Sigmoid colon (tissue), 6 donors: ENCODE measurements at regions not wholly inside any gene's neighbourhood (a gene's known extent, or its start where the extent isn't known, plus 50 kb on each side); places are given as distances from the start of the nearest gene placed in this dataset.

ENCODE experiments used
- DNase-seq: peaks from one replicate; pipeline ENCODE4 v3.0.0-alpha.2; 2019
- H3K27ac ChIP-seq, 4 donors: fragments of 200-600 bp; sonication (generic); one replicate each; pipeline ENCODE4 v1.5.1; 2016 to 2019; ENCODE audit warnings: mild to moderate bottlenecking in 1 of 4
- H3K27me3 ChIP-seq, 3 donors: fragments of 200-600 bp; sonication (generic); one replicate each; pipeline ENCODE4 v1.5.1; 2019; ENCODE audit warnings: mild to moderate bottlenecking in 1 of 3
- H3K36me3 ChIP-seq, 4 donors: fragments of 200-600 bp; sonication (generic); one replicate each; pipeline ENCODE4 v1.5.1; 2016 to 2019
- H3K4me1 ChIP-seq, 4 donors: fragments of 200-600 bp; sonication (generic); one replicate each; pipeline ENCODE4 v1.5.1; 2017 to 2019
- H3K4me3 ChIP-seq, 4 donors: fragments of 200-600 bp; sonication (generic); one replicate each; pipeline ENCODE4 v1.5.1; 2017 to 2019; ENCODE audit warnings: mild to moderate bottlenecking in 2 of 4, moderate library complexity in 1 of 4
- H3K9me3 ChIP-seq, 4 donors: fragments of 200-600 bp in 3 of 4; sonication (generic) in 3 of 4; one replicate each; pipeline versions ENCODE4 v1.5.1 to v1.6.1; 2013 to 2019
- CTCF ChIP-seq, 4 experiments: fragments of 450-650 bp in 3 of 4; fragments of 200-600 bp in 1 of 4; IDR thresholded peaks; one replicate each; pipeline ENCODE4 v1.5.1; 2016 to 2019; ENCODE audit warnings: antibody characterized with exemption in 4 of 4, mild to moderate bottlenecking in 3 of 4, moderate library complexity in 2 of 4
- EP300 ChIP-seq, 4 donors: sonication (generic); formaldehyde crosslinking; IDR thresholded peaks; one replicate each; pipeline ENCODE4 v1.6.1; 2017; ENCODE audit warnings: antibody characterized with exemption in 4 of 4
- POLR2A ChIP-seq, 2 donors: fragments of 450-650 bp; IDR thresholded peaks; one replicate each; pipeline ENCODE4 v1.6.1; 2016; ENCODE audit warnings: antibody characterized with exemption in 2 of 2, mild to moderate bottlenecking in 2 of 2, moderate library complexity in 2 of 2
- POLR2AphosphoS5 ChIP-seq, 4 donors: sonication (generic); formaldehyde crosslinking; IDR thresholded peaks; one replicate each; pipeline ENCODE4 v1.6.1; 2017; ENCODE audit warnings: antibody characterized with exemption in 4 of 4
- WGBS, 2 donors: extraction: QIAGEN DNeasy Blood & Tissue Kit; methylation state at CpG; one replicate each; pipeline ENCODE4 v1.1.7; 2013; 5-methylcytosine and 5-hydroxymethylcytosine counted together
- intact Hi-C: fragments of 100-400 bp; cut with DNase I; formaldehyde crosslinking; loops from one replicate; pipeline ENCODE4 v1.15.1; 2023
- donor health status: healthy with polysubstance abuse.
- donor health status: healthy.

- no peaks in the 10 kb centered on the region for H3K27me3 ChIP-seq
- intact Hi-C loops: no loop called here
- no peak overlapping the region for H3K27ac ChIP-seq
- H3K4me3 ChIP-seq: no peak overlapping the region
- no peak for DNase-seq
- no peaks in the 10 kb centered on the region for H3K4me1 ChIP-seq
- H3K9me3 ChIP-seq: no peaks in the 10 kb centered on the region
- TF ChIP-seq EP300 (IDR thresholded peaks at IDR 0.05) (no peak), POLR2A (IDR thresholded peaks at IDR 0.05) (no peak), POLR2AphosphoS5 (IDR thresholded peaks at IDR 0.05) (no peak), CTCF (IDR thresholded peaks at IDR 0.05) (no peak)
- H3K36me3 ChIP-seq: no peaks in the 10 kb centered on the region
- WGBS, 2 donors: 34 to 52% methylated on average over 2 of the region's 2 CpGs
Measured at GRCh38 chrX:149372866-149373265, 132.2 kb downstream of the IDS start.

GRCh38 chrX:149371986-149372385 is 133.1 kb downstream of the IDS start:
- H3K27ac ChIP-seq: no peak overlapping the region
- TF ChIP-seq EP300 (IDR thresholded peaks at IDR 0.05): no peak
- TF ChIP-seq CTCF (IDR thresholded peaks at IDR 0.05): no peak
- no peak for TF ChIP-seq POLR2AphosphoS5 (IDR thresholded peaks at IDR 0.05)
- TF ChIP-seq POLR2A (IDR thresholded peaks at IDR 0.05): no peak
- H3K4me1 ChIP-seq: no peaks in the 10 kb centered on the region
- no peak for DNase-seq
- intact Hi-C loops: no loop called here
- 66 to 72% methylated on average over 3 of the region's 3 CpGs for WGBS, 2 donors
- no peaks in the 10 kb centered on the region for H3K27me3 ChIP-seq
- H3K9me3 ChIP-seq: no peaks in the 10 kb centered on the region
- H3K36me3 ChIP-seq: no peaks in the 10 kb centered on the region
- H3K4me3 ChIP-seq: no peak overlapping the region

GRCh38 chrX:149370097-149370496 is 135.0 kb downstream of the IDS start:
- no peak overlapping the region for H3K27ac ChIP-seq
- H3K4me1 ChIP-seq: no peaks in the 10 kb centered on the region
- no peak overlapping the region for H3K4me3 ChIP-seq
- no peaks in the 10 kb centered on the region for H3K36me3 ChIP-seq
- intact Hi-C loops: no loop called here
- H3K9me3 ChIP-seq: no peaks in the 10 kb centered on the region
- 58 to 71% methylated on average over 6 of the region's 6 CpGs for WGBS, 2 donors
- TF ChIP-seq CTCF (IDR thresholded peaks at IDR 0.05) (no peak), POLR2AphosphoS5 (IDR thresholded peaks at IDR 0.05) (no peak), POLR2A (IDR thresholded peaks at IDR 0.05) (no peak), EP300 (IDR thresholded peaks at IDR 0.05) (no peak)
- no peak for DNase-seq
- H3K27me3 ChIP-seq: no peaks in the 10 kb centered on the region

GRCh38 chrX:149365552-149365951 is 139.6 kb downstream of the IDS start:
- intact Hi-C loops: no loop called here
- Histone ChIP-seq H3K27me3 (no peaks in the 10 kb centered on the region), H3K4me3 (no peak overlapping the region), H3K27ac (no peak overlapping the region), H3K9me3 (no peaks in the 10 kb centered on the region), H3K36me3 (no peaks in the 10 kb centered on the region), H3K4me1 (peaks cover 0 to 6% (median 0%) of the 10 kb centered on the region in 4 donors)
- TF ChIP-seq POLR2AphosphoS5 (IDR thresholded peaks at IDR 0.05): no peak
- no peak for DNase-seq

- peaks cover 0 to 6% (median 0%) of the 10 kb centered on the region in 4 donors for H3K4me1 ChIP-seq
- no peak overlapping the region for H3K27ac ChIP-seq
- no peak for DNase-seq
- H3K4me3 ChIP-seq: no peak overlapping the region
- H3K36me3 ChIP-seq: no peaks in the 10 kb centered on the region
- TF ChIP-seq EP300 (IDR thresholded peaks at IDR 0.05) (no peak), POLR2AphosphoS5 (IDR thresholded peaks at IDR 0.05) (no peak), POLR2A (IDR thresholded peaks at IDR 0.05) (no peak), CTCF (IDR thresholded peaks at IDR 0.05) (no peak)
- H3K9me3 ChIP-seq: no peaks in the 10 kb centered on the region
- H3K27me3 ChIP-seq: no peaks in the 10 kb centered on the region
- WGBS, 2 donors: 87 to 91% methylated on average over 1 of the region's 1 CpG
- intact Hi-C loops: no loop called here
Measured at GRCh38 chrX:149365061-149365460, 140.0 kb downstream of the IDS start.
